Sigmoid colon (tissue), 4 donors: ENCODE measurements at regions not wholly inside any gene's neighbourhood (a gene's known extent, or its start where the extent isn't known, plus 50 kb on each side); places are given as distances from the start of the nearest gene placed in this dataset.

Experiments used
- CTCF ChIP-seq, 4 experiments: fragments of 450-650 bp in 3 of 4; fragments of 200-600 bp in 1 of 4; IDR thresholded peaks; one replicate each; pipeline ENCODE4 v1.5.1; 2016 to 2019; ENCODE audit warnings: antibody characterized with exemption in 4 of 4, mild to moderate bottlenecking in 3 of 4, moderate library complexity in 2 of 4
- EP300 ChIP-seq, 4 donors: sonication (generic); formaldehyde crosslinking; IDR thresholded peaks; one replicate each; pipeline ENCODE4 v1.6.1; 2017; ENCODE audit warnings: antibody characterized with exemption in 4 of 4
- POLR2A ChIP-seq, 2 donors: fragments of 450-650 bp; IDR thresholded peaks; one replicate each; pipeline ENCODE4 v1.6.1; 2016; ENCODE audit warnings: antibody characterized with exemption in 2 of 2, mild to moderate bottlenecking in 2 of 2, moderate library complexity in 2 of 2
- POLR2AphosphoS5 ChIP-seq, 4 donors: sonication (generic); formaldehyde crosslinking; IDR thresholded peaks; one replicate each; pipeline ENCODE4 v1.6.1; 2017; ENCODE audit warnings: antibody characterized with exemption in 4 of 4

DNA sequence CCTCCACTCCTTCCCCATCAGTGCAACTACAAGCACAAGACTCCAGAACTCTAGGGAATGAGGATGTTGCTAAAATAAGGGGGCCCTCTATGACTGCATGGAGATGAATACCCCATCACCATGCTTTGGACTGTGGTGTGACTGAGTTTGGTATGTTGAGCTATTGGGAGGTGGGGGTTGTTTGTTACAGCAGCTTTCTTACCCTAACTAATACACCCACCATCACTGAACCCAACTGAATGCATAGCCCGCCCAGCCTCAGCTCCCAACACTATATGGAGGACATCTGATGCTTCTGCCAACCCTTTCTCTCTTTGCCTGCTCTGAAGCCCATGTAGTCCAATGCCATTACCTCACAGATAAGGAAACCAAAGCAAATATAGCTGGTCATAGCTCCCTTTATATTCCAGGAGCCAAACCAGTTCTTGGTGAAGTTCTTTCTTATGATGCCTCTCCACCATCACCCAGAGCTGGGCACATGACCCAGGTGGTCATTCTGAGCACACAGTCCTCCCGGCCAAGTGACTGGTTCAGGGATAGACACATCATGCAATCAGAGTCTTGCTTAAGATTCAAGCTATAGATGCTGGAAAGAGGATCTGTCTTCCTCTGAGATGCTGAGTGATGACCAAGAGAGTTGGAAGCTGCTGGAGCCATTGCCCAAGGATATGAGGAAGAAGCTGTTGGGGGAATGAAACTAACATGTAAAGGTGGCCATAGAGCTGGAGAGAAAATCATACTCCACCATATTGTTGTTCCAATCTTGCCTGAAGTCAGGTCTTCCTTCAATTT is 155.6 kb upstream of the HAAO start:
- no peak for TF ChIP-seq CTCF (IDR thresholded peaks at IDR 0.05)
- TF ChIP-seq POLR2A (IDR thresholded peaks at IDR 0.05) = no peak
- TF ChIP-seq POLR2AphosphoS5 (IDR thresholded peaks at IDR 0.05) = no peak
- no peak for TF ChIP-seq EP300 (IDR thresholded peaks at IDR 0.05)
